Fibroblast of lung (primary cell): ENCODE measurements at regions not wholly inside any gene's neighbourhood (a gene's known extent, or its start where the extent isn't known, plus 50 kb on each side); places are given as distances from the start of the nearest gene placed in this dataset.

Experiments
- EZH2 ChIP-seq: IDR thresholded peaks from 2 replicates; pipeline ENCODE4 v1.5.1; 2012; ENCODE audit warnings: low read length, control low read depth, mild to moderate bottlenecking; ENCODE audit errors: missing control alignments
- TF ChIP-seq, protein P1 (sequence below), 2 donors: IDR thresholded peaks in 1 of 2; conservative IDR thresholded peaks in 1 of 2; 1 replicate in 1 of 2; 2 replicates in 1 of 2; pipeline ENCODE4 v1.5.1; 2011 to 2012; ENCODE audit warnings: low read length in 2 of 2, control low read depth in 1 of 2, inconsistent platforms in 1 of 2, low read depth in 1 of 2, mild to moderate bottlenecking in 1 of 2

DNA sequence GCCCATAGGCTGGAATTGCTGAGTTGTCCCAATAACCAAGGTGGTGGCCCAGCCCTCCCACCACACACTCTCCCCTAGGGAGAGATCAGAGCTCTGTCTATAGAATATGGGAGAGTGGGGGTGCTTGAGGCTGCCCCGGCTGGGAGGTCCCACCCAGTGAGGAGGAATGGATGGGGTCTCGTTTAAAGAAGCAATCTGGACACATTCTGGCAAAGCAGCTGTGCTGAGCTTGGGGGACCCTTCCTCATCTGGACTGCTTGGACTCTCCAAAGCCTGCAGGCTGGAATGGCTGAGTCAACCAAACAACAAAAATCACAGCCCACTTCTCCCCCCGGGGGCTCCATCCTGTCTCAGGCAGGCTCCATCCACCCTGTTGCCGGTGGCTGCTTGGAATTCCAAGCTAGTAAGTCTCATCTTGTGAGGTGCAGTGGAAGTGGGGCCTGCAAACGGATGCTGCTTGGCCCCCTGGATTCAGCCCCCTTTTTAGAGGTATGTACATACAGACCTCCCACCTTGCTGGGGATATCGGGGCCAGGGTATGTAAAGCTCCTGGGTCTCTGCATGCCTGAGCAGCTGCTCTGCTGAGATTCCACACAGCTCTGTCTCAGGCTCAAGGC lies 67.1 kb upstream of the FAM78B start:
- TF ChIP-seq, protein P1, sequence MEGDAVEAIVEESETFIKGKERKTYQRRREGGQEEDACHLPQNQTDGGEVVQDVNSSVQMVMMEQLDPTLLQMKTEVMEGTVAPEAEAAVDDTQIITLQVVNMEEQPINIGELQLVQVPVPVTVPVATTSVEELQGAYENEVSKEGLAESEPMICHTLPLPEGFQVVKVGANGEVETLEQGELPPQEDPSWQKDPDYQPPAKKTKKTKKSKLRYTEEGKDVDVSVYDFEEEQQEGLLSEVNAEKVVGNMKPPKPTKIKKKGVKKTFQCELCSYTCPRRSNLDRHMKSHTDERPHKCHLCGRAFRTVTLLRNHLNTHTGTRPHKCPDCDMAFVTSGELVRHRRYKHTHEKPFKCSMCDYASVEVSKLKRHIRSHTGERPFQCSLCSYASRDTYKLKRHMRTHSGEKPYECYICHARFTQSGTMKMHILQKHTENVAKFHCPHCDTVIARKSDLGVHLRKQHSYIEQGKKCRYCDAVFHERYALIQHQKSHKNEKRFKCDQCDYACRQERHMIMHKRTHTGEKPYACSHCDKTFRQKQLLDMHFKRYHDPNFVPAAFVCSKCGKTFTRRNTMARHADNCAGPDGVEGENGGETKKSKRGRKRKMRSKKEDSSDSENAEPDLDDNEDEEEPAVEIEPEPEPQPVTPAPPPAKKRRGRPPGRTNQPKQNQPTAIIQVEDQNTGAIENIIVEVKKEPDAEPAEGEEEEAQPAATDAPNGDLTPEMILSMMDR (conservative IDR thresholded peaks at IDR 0.05 in 1 of 2, IDR thresholded peaks at IDR 0.05 in 1 of 2; ENCODE audit: low read depth in 1 of 2, low read length in 2 of 2) = no peak
- no peak for TF ChIP-seq EZH2
